MM.1S (cell line): ENCODE measurements at regions not wholly inside any gene's neighbourhood (a gene's known extent, or its start where the extent isn't known, plus 50 kb on each side); places are given as distances from the start of the nearest gene placed in this dataset.

ENCODE experiments used
- DNase-seq: peaks from one replicate; pipeline ENCODE4 v3.0.0-alpha.2; 2015
- H2AFZ ChIP-seq: fragments of 300-600 bp; sonication (generic); 2 replicates; pipeline ENCODE4 v1.6.0; 2016; ENCODE audit warnings: antibody characterized with exemption, low read length
- H3F3A ChIP-seq: fragments of 300-600 bp; sonication (generic); 2 replicates; pipeline ENCODE4 v1.6.1; 2016; ENCODE audit warnings: mild to moderate bottlenecking, antibody characterized with exemption, low read length, moderate library complexity, mixed read lengths; ENCODE audit not compliant: insufficient read depth
- H3K27ac ChIP-seq: fragments of 300-600 bp; sonication (generic); 2 replicates; pipeline ENCODE4 v1.5.1; 2016; ENCODE audit warnings: mild to moderate bottlenecking, low read length
- H3K27me3 ChIP-seq: fragments of 300-600 bp; sonication (generic); replicated peaks from 2 replicates; pipeline ENCODE4 v1.6.0; 2016; ENCODE audit warnings: low read length; ENCODE audit not compliant: insufficient read depth
- H3K36me3 ChIP-seq: fragments of 300-600 bp; sonication (generic); replicated peaks from 2 replicates; pipeline ENCODE4 v1.6.1; 2016; ENCODE audit warnings: mild to moderate bottlenecking, low read length, mixed read lengths; ENCODE audit not compliant: insufficient read depth
- H3K4me1 ChIP-seq: fragments of 300-600 bp; sonication (generic); 2 replicates; pipeline ENCODE4 v1.6.1; 2016; ENCODE audit warnings: low read length, mixed read lengths
- H3K4me2 ChIP-seq: fragments of 300-600 bp; sonication (generic); 2 replicates; pipeline ENCODE4 v1.6.0; 2016; ENCODE audit warnings: low read depth, low read length
- H3K4me3 ChIP-seq: fragments of 300-600 bp; sonication (generic); 2 replicates; pipeline ENCODE4 v1.5.1; 2016; ENCODE audit warnings: low read length, mixed read lengths
- H3K79me2 ChIP-seq: fragments of 300-600 bp; sonication (generic); 2 replicates; pipeline ENCODE4 v1.6.1; 2016; ENCODE audit warnings: mixed run types, low read length, mixed read lengths
- H3K9ac ChIP-seq: fragments of 300-600 bp; sonication (generic); 2 replicates; pipeline ENCODE4 v1.6.1; 2016; ENCODE audit warnings: low read length, mixed read lengths
- H3K9me2 ChIP-seq: fragments of 300-600 bp; sonication (generic); replicated peaks from 2 replicates; pipeline ENCODE4 v1.6.1; 2016; ENCODE audit warnings: mild to moderate bottlenecking, low read length, mixed read lengths; ENCODE audit not compliant: insufficient read depth
- H3K9me3 ChIP-seq: fragments of 300-600 bp; sonication (generic); replicated peaks from 2 replicates; pipeline ENCODE4 v1.6.1; 2016; ENCODE audit warnings: mild to moderate bottlenecking, low read length, mixed read lengths; ENCODE audit not compliant: insufficient read depth
- H4K20me1 ChIP-seq: fragments of 300-600 bp; sonication (generic); 2 replicates; pipeline ENCODE4 v1.6.1; 2016; ENCODE audit warnings: mild to moderate bottlenecking, low read length, moderate library complexity, mixed read lengths; ENCODE audit not compliant: insufficient read depth
- CTCF ChIP-seq: fragments of 300-600 bp; sonication (generic); IDR thresholded peaks from 2 replicates; pipeline ENCODE4 v1.5.1; 2016; ENCODE audit warnings: antibody characterized with exemption, low read length, mixed read lengths
- EZH2 ChIP-seq: fragments of 300-600 bp; sonication (generic); optimal IDR thresholded peaks from 2 replicates; pipeline ENCODE3; 2017; ENCODE audit warnings: low read depth, mild to moderate bottlenecking, antibody characterized with exemption, low read length, mixed read lengths
- EZH2phosphoT487 ChIP-seq: fragments of 300-600 bp; sonication (generic); IDR thresholded peaks from 2 replicates; pipeline ENCODE4 v1.6.1; 2018; ENCODE audit warnings: antibody characterized with exemption, low read length

GRCh38 chr1:93739472-93739871 is 57.8 kb upstream of the BCAR3 start:
- Histone ChIP-seq H3K27ac (no peak overlapping the region), H3K4me3 (no peak overlapping the region), H3K9ac (no peak overlapping the region), H3K27me3 (no peaks in the 10 kb centered on the region), H3K9me3 (no peaks in the 10 kb centered on the region), H3K79me2 (no peaks in the 10 kb centered on the region), H3K9me2 (no peaks in the 10 kb centered on the region), H3F3A (no peaks in the 10 kb centered on the region), H3K4me1 (no peaks in the 10 kb centered on the region; the same call in 1 of the 2 replicates), H2AFZ (no peak overlapping the region), H3K4me2 (no peak overlapping the region), H4K20me1 (no peaks in the 10 kb centered on the region), H3K36me3 (no peaks in the 10 kb centered on the region)
- DNase-seq: no peak
- TF ChIP-seq EZH2 (no peak), EZH2phosphoT487 (no peak), CTCF (no peak)

- Histone ChIP-seq H3F3A (no peaks in the 10 kb centered on the region), H3K4me2 (no peak overlapping the region), H3K9me2 (no peaks in the 10 kb centered on the region), H3K9me3 (no peaks in the 10 kb centered on the region), H2AFZ (no peak overlapping the region), H3K36me3 (no peaks in the 10 kb centered on the region), H3K4me3 (no peak overlapping the region), H3K27me3 (no peaks in the 10 kb centered on the region), H3K9ac (no peak overlapping the region), H3K27ac (no peak overlapping the region), H3K4me1 (no peaks in the 10 kb centered on the region), H3K79me2 (no peaks in the 10 kb centered on the region), H4K20me1 (no peaks in the 10 kb centered on the region)
- TF ChIP-seq CTCF (no peak), EZH2 (no peak), EZH2phosphoT487 (no peak)
- no peak for DNase-seq
Measured at GRCh38 chr1:93738926-93739325, 57.3 kb upstream of the BCAR3 start.

GRCh38 chr1:93738075-93738622 is 56.5 kb upstream of the BCAR3 start:
- Histone ChIP-seq H3K36me3 (no peaks in the 10 kb centered on the region), H3K27ac (no peak overlapping the region), H3K27me3 (no peaks in the 10 kb centered on the region), H3K79me2 (no peaks in the 10 kb centered on the region), H3K9ac (no peak overlapping the region), H4K20me1 (no peaks in the 10 kb centered on the region), H3K9me2 (no peaks in the 10 kb centered on the region), H3K4me1 (no peaks in the 10 kb centered on the region), H3K9me3 (no peaks in the 10 kb centered on the region), H3F3A (no peaks in the 10 kb centered on the region), H2AFZ (no peak overlapping the region), H3K4me3 (no peak overlapping the region), H3K4me2 (no peak overlapping the region)
- TF ChIP-seq EZH2 (no peak), EZH2phosphoT487 (no peak), CTCF (no peak)
- no peak for DNase-seq
